AG09319 (cell line): ENCODE measurements at regions not wholly inside any gene's neighbourhood (a gene's known extent, or its start where the extent isn't known, plus 50 kb on each side); places are given as distances from the start of the nearest gene placed in this dataset.
"Not testable (repeated sequence)": the region's sequence is repeated elsewhere in the genome, so short reads cannot be mapped to it uniquely, and the experiment has no call there.

ENCODE experiments used
- DNase-seq: peaks from one replicate; pipeline ENCODE4 v3.0.0-alpha.2; 2010; ENCODE audit warnings: low read depth; ENCODE audit errors: extremely low read depth
- CTCF ChIP-seq: IDR thresholded peaks from 2 replicates; pipeline ENCODE4 v1.5.1; 2011; ENCODE audit warnings: low read depth, mild to moderate bottlenecking, inconsistent platforms, low read length, moderate library complexity

DNA sequence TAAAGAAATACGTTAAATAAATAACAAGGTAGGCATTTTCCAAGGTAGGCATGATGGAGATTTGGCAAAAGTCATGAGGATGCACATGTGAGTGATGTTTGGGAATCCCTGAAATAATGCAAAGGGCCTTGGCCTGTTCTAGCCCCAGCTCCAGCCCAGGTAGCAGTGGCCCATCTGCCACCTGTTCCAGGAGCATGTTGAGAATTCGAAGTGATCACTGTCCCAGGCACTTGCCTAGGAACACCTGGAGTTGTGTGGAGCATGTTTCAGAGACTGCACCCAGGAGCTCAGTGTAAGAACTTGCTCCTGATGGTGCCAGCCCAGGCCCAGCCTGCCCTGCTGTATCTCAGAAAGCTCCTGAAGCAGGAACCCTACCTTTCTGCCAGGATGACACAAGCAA, 201.4 kb downstream of the NPIPB11 start:
- DNase-seq, result not testable (repeated sequence)

DNA sequence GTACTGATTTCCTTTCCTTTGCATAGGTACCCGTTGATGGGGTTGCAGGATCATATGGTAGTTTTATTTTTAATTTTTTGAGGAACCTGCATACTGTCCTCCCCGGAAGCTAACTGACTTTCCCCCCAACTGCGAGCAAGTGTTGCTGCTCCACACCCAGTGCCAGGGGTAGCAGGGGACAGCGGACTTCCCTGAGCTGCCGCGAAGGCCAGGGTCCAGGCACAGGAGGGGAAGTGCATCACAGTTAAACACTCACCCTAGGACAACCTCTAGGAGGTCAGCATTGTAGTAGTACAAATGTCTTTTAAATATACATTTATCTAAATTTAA, 201.7 kb downstream of the NPIPB11 start:
- no peak for TF ChIP-seq CTCF
- DNase-seq, result no peak

- not testable (repeated sequence) for DNase-seq
Observed at GRCh38 chr16:29203933-29204805, 202.3 kb downstream of the NPIPB11 start.

DNA sequence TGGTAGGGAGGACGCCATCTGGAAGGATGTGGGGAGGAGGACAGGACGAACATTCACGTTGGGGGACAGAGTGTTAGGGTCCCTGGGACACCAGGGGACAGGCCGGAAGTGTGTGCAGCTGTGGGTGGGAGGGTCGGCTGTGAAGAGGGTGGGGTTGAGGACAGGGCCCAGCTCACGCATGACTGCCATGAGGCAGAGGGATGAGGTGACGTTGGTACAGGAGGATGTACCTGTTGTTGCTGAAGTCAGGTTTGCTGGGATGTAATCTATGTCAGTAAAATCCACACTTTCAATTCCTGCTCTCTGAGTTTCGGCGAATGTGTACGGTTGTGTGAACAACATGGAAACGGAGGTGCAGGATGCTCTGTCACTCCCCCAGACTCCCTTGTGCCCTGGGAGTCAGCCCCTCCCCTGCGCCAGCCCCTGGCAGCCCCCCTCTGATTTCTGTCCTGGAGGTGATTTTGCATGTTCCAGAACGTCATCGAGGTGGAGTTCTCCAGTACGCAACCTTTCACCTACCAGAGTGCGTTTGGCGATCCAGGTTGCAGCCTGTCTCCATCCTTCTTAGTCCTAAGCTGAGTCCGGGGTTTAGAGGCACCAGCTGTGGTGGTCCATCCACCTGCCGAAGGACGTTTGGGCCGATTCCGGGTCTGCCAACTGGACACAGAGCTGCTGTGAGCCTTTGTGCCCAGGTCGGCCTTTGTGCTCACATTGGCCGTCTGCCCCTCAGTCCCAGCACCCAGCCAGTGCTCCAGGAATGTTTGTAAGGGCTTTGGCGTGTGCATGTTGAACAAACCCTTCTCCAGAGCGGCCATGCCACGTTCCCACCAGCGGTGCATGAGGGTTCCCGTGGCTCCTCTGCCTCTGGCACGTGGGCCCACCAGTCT, 203.2 kb downstream of the NPIPB11 start:
- not testable (repeated sequence) for DNase-seq

DNA sequence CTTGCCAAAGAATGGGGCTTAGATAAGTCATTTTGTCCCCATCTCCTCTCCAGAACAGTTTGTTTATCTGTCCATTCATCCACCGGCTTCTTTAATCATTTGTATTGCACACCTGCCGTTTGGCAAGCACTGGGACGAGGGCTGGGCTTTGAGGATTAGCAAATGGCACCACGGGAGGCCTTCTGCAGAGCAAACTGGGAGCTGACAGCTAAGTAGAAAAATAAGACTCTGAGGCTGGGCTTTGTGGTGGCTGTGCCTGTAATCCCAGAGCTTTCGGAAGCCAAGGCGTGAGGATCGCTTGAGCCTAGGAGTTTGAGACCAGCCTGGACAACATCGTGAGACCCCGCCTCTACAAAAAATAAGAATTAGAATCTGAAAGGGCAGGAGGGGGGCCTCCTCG, 203.9 kb downstream of the NPIPB11 start:
- not testable (repeated sequence) for DNase-seq

GRCh38 chr16:29202025-29202632, 204.4 kb downstream of the NPIPB11 start:
- not testable (repeated sequence) for DNase-seq

DNA sequence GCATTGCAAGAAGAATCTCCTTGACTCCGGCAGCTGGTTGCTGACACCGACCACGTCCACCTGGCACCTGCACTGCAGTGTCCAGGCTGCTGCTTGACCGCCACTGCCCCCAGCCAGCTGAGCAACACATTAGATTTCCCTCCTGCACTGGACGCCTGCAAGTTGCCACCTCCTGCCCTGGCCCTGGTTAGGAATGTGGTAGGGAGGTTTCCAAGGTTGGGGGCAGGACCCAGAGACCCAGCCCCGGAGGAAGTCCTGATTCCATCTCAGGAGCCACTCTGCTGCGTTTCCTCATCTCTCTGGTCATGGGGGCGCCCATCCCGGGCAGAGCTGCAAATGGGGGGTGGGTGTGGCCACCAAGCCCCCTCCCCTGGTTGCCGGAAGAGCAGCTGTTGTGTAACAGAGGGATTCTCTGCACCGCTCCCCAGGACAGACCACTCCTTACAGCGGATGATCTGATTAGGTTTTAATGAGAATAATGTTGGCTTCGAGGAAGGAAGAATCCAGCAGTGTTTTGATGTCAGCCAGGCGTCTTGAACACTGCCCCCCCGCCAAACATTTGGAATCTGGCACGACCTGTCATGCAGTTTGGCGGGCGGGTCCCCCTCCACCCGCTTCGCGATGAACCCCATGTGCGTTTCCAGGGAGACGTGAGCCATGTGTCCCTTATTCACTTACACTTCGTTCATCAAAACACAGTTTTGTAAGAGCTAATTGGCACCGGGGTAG, 205.1 kb downstream of the NPIPB11 start:
- not testable (repeated sequence) for DNase-seq

- not testable (repeated sequence) for DNase-seq
Observed at GRCh38 chr16:29200681-29201080, 205.8 kb downstream of the NPIPB11 start.

DNA sequence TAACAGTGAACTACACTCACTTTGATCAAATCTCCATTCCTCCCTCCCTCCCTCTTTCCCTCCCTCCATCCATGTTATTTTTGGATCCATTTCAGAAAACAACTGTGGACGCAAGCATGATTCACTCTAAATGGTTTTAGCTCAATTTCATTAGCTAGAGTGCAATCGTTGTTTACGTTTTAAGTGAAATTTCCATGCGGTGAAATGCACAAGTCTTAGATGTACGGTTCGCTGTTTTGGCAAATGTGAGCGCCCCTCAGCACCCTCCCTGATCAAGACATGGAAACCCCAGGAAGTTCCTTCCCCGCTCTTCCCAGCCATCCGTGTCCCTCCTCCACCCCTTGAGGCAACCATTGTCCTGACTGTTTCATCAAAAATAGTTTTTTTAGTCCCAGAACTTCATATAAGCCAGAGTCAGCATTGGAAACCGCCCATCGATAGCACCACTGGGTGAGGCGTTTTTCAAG, 206.3 kb downstream of the NPIPB11 start:
- peak; percentile 86 for DNase-seq

GRCh38 chr16:29199626-29200025, 206.9 kb downstream of the NPIPB11 start:
- DNase-seq, result peak; percentile 32

DNA sequence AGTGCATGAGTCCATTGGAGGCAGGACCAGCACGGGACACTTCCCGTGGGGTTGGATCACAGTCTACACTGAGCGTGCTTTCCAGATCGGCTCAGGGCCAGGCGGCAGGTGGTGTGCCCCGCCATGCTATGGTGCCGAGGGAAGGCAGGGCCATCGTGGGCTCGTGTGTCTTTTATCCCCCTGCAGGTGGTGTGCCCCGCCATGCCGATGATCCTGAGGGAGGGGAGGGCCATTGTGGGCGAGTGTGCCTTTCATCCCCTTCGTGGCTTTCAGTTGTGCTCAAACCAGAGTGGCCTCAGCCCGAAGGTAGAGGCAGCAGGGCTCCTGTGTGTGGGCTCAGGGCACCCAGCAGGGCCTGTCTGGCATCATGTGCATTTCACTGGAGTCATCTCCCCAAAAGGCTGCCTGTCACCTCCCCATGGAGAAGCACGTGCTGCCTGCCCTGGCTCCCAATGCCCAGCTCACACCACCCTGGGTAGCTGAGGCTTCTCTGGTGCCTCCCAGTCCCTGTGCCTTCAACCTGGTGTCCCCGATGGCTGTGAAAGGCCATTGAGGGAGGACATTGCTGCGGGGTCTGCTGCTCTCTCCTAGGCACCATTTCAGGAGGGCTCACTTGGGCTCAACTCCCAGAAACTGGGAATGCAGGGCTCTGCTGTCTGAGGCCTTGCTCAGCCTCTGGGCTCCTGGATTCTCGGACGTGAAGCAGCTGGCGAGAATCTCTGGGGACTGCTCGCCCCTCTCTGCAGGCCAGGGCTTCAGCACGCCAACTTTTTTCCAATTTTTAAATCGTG, 207.6 kb downstream of the NPIPB11 start:
- DNase-seq, result no peak
- no peak for TF ChIP-seq CTCF
